ENCODE measurements at regions not wholly inside any gene's neighbourhood (a gene's known extent, or its start where the extent isn't known, plus 50 kb on each side); places are given as distances from the start of the nearest gene placed in this dataset.

- TF ChIP-seq POLR2AphosphoS5 (IDR thresholded peaks at IDR 0.05; ENCODE audit: insufficient read depth, low read depth, low read length) (no peak), CTCF (IDR thresholded peaks at IDR 0.05; ENCODE audit: extremely low read depth in 1 of 2, insufficient read depth in 1 of 2, low read depth in 1 of 2, low read length in 2 of 2) (no peak), POLR2A (IDR thresholded peaks at IDR 0.05; ENCODE audit: low read depth, low read length) (no peak), FOS (IDR thresholded peaks at IDR 0.05; ENCODE audit: borderline replicate concordance, insufficient read depth, low read length) (no peak)
Measured at GRCh38 chr18:7459851-7460770, 107.0 kb upstream of the PTPRM start.

All from endothelial cell of umbilical vein (primary cell).